ENCODE measurements at regions not wholly inside any gene's neighbourhood (a gene's known extent, or its start where the extent isn't known, plus 50 kb on each side); places are given as distances from the start of the nearest gene placed in this dataset.

- Mint-ChIP-seq H3K36me3 (no peaks in the 10 kb centered on the region), H3K4me1 (peaks cover 37% of the 10 kb centered on the region), H3K9me3 (no peaks in the 10 kb centered on the region), H3K27me3 (peaks cover 1% of the 10 kb centered on the region), H3K27ac (no peak overlapping the region), H3K4me3 (no peak overlapping the region)
Observed at GRCh38 chr3:34015204-34016142, 217.0 kb downstream of the PDCD6IP start.

GRCh38 chr3:34016925-34017587 is 218.6 kb downstream of the PDCD6IP start:
- H3K4me1 Mint-ChIP-seq: peaks cover 37% of the 10 kb centered on the region
- no peaks in the 10 kb centered on the region for H3K9me3 Mint-ChIP-seq
- peak overlapping the region; percentile 52 for H3K27ac Mint-ChIP-seq
- peak overlapping the region; percentile 47 for H3K4me3 Mint-ChIP-seq
- H3K27me3 Mint-ChIP-seq: peaks cover 1% of the 10 kb centered on the region
- H3K36me3 Mint-ChIP-seq: no peaks in the 10 kb centered on the region

- H3K27ac Mint-ChIP-seq: no peak overlapping the region
- no peaks in the 10 kb centered on the region for H3K9me3 Mint-ChIP-seq
- no peaks in the 10 kb centered on the region for H3K36me3 Mint-ChIP-seq
- H3K4me1 Mint-ChIP-seq: peaks cover 37% of the 10 kb centered on the region
- peak overlapping the region; percentile 47 for H3K4me3 Mint-ChIP-seq
- peaks cover 1% of the 10 kb centered on the region for H3K27me3 Mint-ChIP-seq
Observed at GRCh38 chr3:34017757-34018156, 219.3 kb downstream of the PDCD6IP start.

GRCh38 chr3:34019158-34019557 is 220.7 kb downstream of the PDCD6IP start:
- Mint-ChIP-seq H3K9me3 (no peaks in the 10 kb centered on the region), H3K27me3 (peaks cover 1% of the 10 kb centered on the region), H3K27ac (no peak overlapping the region), H3K4me3 (no peak overlapping the region), H3K4me1 (peaks cover 37% of the 10 kb centered on the region), H3K36me3 (no peaks in the 10 kb centered on the region)

- Mint-ChIP-seq H3K27ac (no peak overlapping the region), H3K36me3 (no peaks in the 10 kb centered on the region), H3K9me3 (no peaks in the 10 kb centered on the region), H3K27me3 (peaks cover 1% of the 10 kb centered on the region), H3K4me1 (peaks cover 36% of the 10 kb centered on the region), H3K4me3 (no peak overlapping the region)
Observed at GRCh38 chr3:34020170-34020569, 221.7 kb downstream of the PDCD6IP start.

GRCh38 chr3:34020726-34021680 is 222.6 kb downstream of the PDCD6IP start:
- H3K27ac Mint-ChIP-seq: no peak overlapping the region
- H3K36me3 Mint-ChIP-seq: no peaks in the 10 kb centered on the region
- H3K4me1 Mint-ChIP-seq: peaks cover 30% of the 10 kb centered on the region
- no peaks in the 10 kb centered on the region for H3K9me3 Mint-ChIP-seq
- no peak overlapping the region for H3K4me3 Mint-ChIP-seq
- peaks cover 1% of the 10 kb centered on the region for H3K27me3 Mint-ChIP-seq

- no peaks in the 10 kb centered on the region for H3K36me3 Mint-ChIP-seq
- no peaks in the 10 kb centered on the region for H3K9me3 Mint-ChIP-seq
- no peak overlapping the region for H3K27ac Mint-ChIP-seq
- H3K4me1 Mint-ChIP-seq: peaks cover 24% of the 10 kb centered on the region
- peaks cover 1% of the 10 kb centered on the region for H3K27me3 Mint-ChIP-seq
- H3K4me3 Mint-ChIP-seq: no peak overlapping the region
Observed at GRCh38 chr3:34022147-34022546, 223.7 kb downstream of the PDCD6IP start.

- H3K9me3 Mint-ChIP-seq: no peaks in the 10 kb centered on the region
Observed at GRCh38 chr3:34024447-34025240, 226.2 kb downstream of the PDCD6IP start.

GRCh38 chr3:34033839-34034238 is 235.4 kb downstream of the PDCD6IP start:
- no peaks in the 10 kb centered on the region for H3K4me1 Mint-ChIP-seq
- no peak overlapping the region for H3K4me3 Mint-ChIP-seq
- no peaks in the 10 kb centered on the region for H3K27me3 Mint-ChIP-seq
- no peaks in the 10 kb centered on the region for H3K9me3 Mint-ChIP-seq
- no peaks in the 10 kb centered on the region for H3K36me3 Mint-ChIP-seq
- no peak overlapping the region for H3K27ac Mint-ChIP-seq

More at GRCh38 chr3:34024447-34025240, 226.2 kb downstream of the PDCD6IP start:
- Mint-ChIP-seq H3K36me3 (no peaks in the 10 kb centered on the region), H3K4me3 (no peak overlapping the region), H3K27ac (no peak overlapping the region), H3K4me1 (peaks cover 13% of the 10 kb centered on the region), H3K27me3 (peaks cover under 1% of the 10 kb centered on the region)

- Mint-ChIP-seq H3K4me1 (no peaks in the 10 kb centered on the region), H3K27ac (no peak overlapping the region), H3K4me3 (no peak overlapping the region), H3K36me3 (no peaks in the 10 kb centered on the region), H3K9me3 (no peaks in the 10 kb centered on the region), H3K27me3 (no peaks in the 10 kb centered on the region)
Observed at GRCh38 chr3:34034840-34035239, 236.4 kb downstream of the PDCD6IP start.

GRCh38 chr3:34035775-34036174 is 237.3 kb downstream of the PDCD6IP start:
- no peaks in the 10 kb centered on the region for H3K4me1 Mint-ChIP-seq
- H3K4me3 Mint-ChIP-seq: no peak overlapping the region
- no peaks in the 10 kb centered on the region for H3K27me3 Mint-ChIP-seq
- H3K27ac Mint-ChIP-seq: no peak overlapping the region
- H3K9me3 Mint-ChIP-seq: no peaks in the 10 kb centered on the region
- H3K36me3 Mint-ChIP-seq: no peaks in the 10 kb centered on the region

- no peak overlapping the region for H3K4me3 Mint-ChIP-seq
- no peak overlapping the region for H3K27ac Mint-ChIP-seq
- no peaks in the 10 kb centered on the region for H3K9me3 Mint-ChIP-seq
- no peaks in the 10 kb centered on the region for H3K4me1 Mint-ChIP-seq
- H3K36me3 Mint-ChIP-seq: no peaks in the 10 kb centered on the region
- no peaks in the 10 kb centered on the region for H3K27me3 Mint-ChIP-seq
Observed at GRCh38 chr3:34037260-34037659, 238.8 kb downstream of the PDCD6IP start.

- no peak overlapping the region for H3K4me3 Mint-ChIP-seq
- no peaks in the 10 kb centered on the region for H3K27me3 Mint-ChIP-seq
- H3K9me3 Mint-ChIP-seq: no peaks in the 10 kb centered on the region
- H3K27ac Mint-ChIP-seq: no peak overlapping the region
- no peaks in the 10 kb centered on the region for H3K4me1 Mint-ChIP-seq
- H3K36me3 Mint-ChIP-seq: no peaks in the 10 kb centered on the region
Observed at GRCh38 chr3:34038131-34038530, 239.7 kb downstream of the PDCD6IP start.

GRCh38 chr3:34046154-34046553 is 247.7 kb downstream of the PDCD6IP start:
- no peaks in the 10 kb centered on the region for H3K36me3 Mint-ChIP-seq
- H3K4me3 Mint-ChIP-seq: no peak overlapping the region
- H3K27me3 Mint-ChIP-seq: no peaks in the 10 kb centered on the region
- no peaks in the 10 kb centered on the region for H3K4me1 Mint-ChIP-seq
- H3K27ac Mint-ChIP-seq: no peak overlapping the region
- no peaks in the 10 kb centered on the region for H3K9me3 Mint-ChIP-seq

GRCh38 chr3:34053626-34054025 is 255.2 kb downstream of the PDCD6IP start:
- no peak overlapping the region for H3K4me3 Mint-ChIP-seq
- no peak overlapping the region for H3K27ac Mint-ChIP-seq
- H3K9me3 Mint-ChIP-seq: no peaks in the 10 kb centered on the region
- no peaks in the 10 kb centered on the region for H3K36me3 Mint-ChIP-seq
- H3K4me1 Mint-ChIP-seq: no peaks in the 10 kb centered on the region
- peaks cover 3% of the 10 kb centered on the region for H3K27me3 Mint-ChIP-seq

All from activated naive CD4-positive, alpha-beta T cell treated with anti-CD3 and anti-CD28 coated beads, Interleukin-2, amount 50 U/mL, for 24 hours (primary cell).